GM12878 (cell line): ENCODE measurements at regions not wholly inside any gene's neighbourhood (a gene's known extent, or its start where the extent isn't known, plus 50 kb on each side); places are given as distances from the start of the nearest gene placed in this dataset.

Experiments
- CREB1 ChIP-seq: IDR thresholded peaks from 2 replicates; pipeline ENCODE4 v1.6.1; 2012; ENCODE audit warnings: low read depth, mild to moderate bottlenecking, inconsistent platforms
- FOXK2 ChIP-seq: fragments of 450-650 bp; IDR thresholded peaks from 2 replicates; pipeline ENCODE4 v1.6.1; 2017; ENCODE audit warnings: mild to moderate bottlenecking, moderate library complexity
- HSF1 ChIP-seq: fragments of 150-350 bp; IDR thresholded peaks from 2 replicates; pipeline ENCODE4 v1.6.1; 2014; ENCODE audit warnings: mild to moderate bottlenecking, low read depth, low read length
- IRF5 ChIP-seq: fragments of 450-650 bp; IDR thresholded peaks from 2 replicates; pipeline ENCODE4 v1.6.1; 2017; ENCODE audit warnings: borderline replicate concordance
- MEF2A ChIP-seq: IDR thresholded peaks from 2 replicates; pipeline ENCODE4 v1.6.1; 2011; ENCODE audit warnings: low read depth, mild to moderate bottlenecking, low read length, moderate library complexity; ENCODE audit not compliant: insufficient read depth
- RELA ChIP-seq: fragments of 450-650 bp; IDR thresholded peaks from 2 replicates; pipeline ENCODE4 v1.8.0; 2014; ENCODE audit warnings: borderline replicate concordance; ENCODE audit not compliant: partially characterized antibody
- RELB ChIP-seq: fragments of 450-650 bp; IDR thresholded peaks from 2 replicates; pipeline ENCODE4 v1.6.1; 2017; ENCODE audit warnings: low read depth, mild to moderate bottlenecking, moderate library complexity
- SIN3A ChIP-seq: IDR thresholded peaks from 2 replicates; pipeline ENCODE4 v1.6.1; 2012; ENCODE audit warnings: low read depth, low read length, improper control_type of control experiment
- ZBTB33 ChIP-seq: fragments of 450-650 bp; IDR thresholded peaks from 2 replicates; pipeline ENCODE4 v1.6.1; 2017; ENCODE audit warnings: mild to moderate bottlenecking
- ZNF622 ChIP-seq: fragments of 450-650 bp; IDR thresholded peaks from 2 replicates; pipeline ENCODE4 v1.6.1; 2017; ENCODE audit warnings: mild to moderate bottlenecking, inconsistent platforms

GRCh38 chr20:17878069-17878911, 90.3 kb downstream of the SNX5 start (continued):
- TF ChIP-seq FOXK2 (no peak), RELA (no peak), SIN3A (no peak), ZNF622 (no peak), HSF1 (no peak), CREB1 (no peak), ZBTB33 (no peak), IRF5 (no peak), MEF2A (no peak), RELB (no peak)
